Esophagus muscularis mucosa (tissue), 4 donors: ENCODE measurements at regions not wholly inside any gene's neighbourhood (a gene's known extent, or its start where the extent isn't known, plus 50 kb on each side); places are given as distances from the start of the nearest gene placed in this dataset.

Experiments
- DNase-seq: peaks from one replicate; pipeline ENCODE4 v3.0.0-alpha.2; 2017; ENCODE audit errors: extremely low spot score
- H3K27ac ChIP-seq, 4 donors: fragments of 200-600 bp; sonication (generic); replicated peaks in 1 of 4; 1 replicate in 3 of 4; 2 replicates in 1 of 4; pipeline ENCODE4 v1.5.1; 2016 to 2019; ENCODE audit warnings: mild to moderate bottlenecking in 1 of 4
- H3K27me3 ChIP-seq, 4 donors: fragments of 200-600 bp; sonication (generic); one replicate each; pipeline versions ENCODE4 v1.5.1 to v1.6.0; 2016 to 2019
- H3K36me3 ChIP-seq, 4 donors: fragments of 200-600 bp; sonication (generic); one replicate each; pipeline ENCODE4 v1.5.1; 2016 to 2019
- H3K4me1 ChIP-seq, 4 donors: fragments of 200-600 bp; sonication (generic); one replicate each; pipeline ENCODE4 v1.5.1; 2016 to 2019
- H3K4me3 ChIP-seq, 4 donors: fragments of 200-600 bp; sonication (generic); 1 replicate in 2 of 4; 2 replicates in 2 of 4; pipeline ENCODE4 v1.5.1; 2016 to 2019; ENCODE audit warnings: mild to moderate bottlenecking in 4 of 4, moderate library complexity in 1 of 4
- H3K9me3 ChIP-seq, 4 donors: fragments of 200-600 bp; sonication (generic); 1 replicate in 3 of 4; 2 replicates in 1 of 4; pipeline ENCODE4 v1.5.1; 2016 to 2019
- CTCF ChIP-seq, 3 experiments: fragments of 200-600 bp in 2 of 3; fragments of 450-650 bp in 1 of 3; sonication (generic) in 2 of 3; IDR thresholded peaks; one replicate each; pipeline ENCODE4 v1.5.1; 2017 to 2019; ENCODE audit warnings: antibody characterized with exemption in 3 of 3, mild to moderate bottlenecking in 2 of 3, moderate library complexity in 1 of 3
- EP300 ChIP-seq: sonication (generic); formaldehyde crosslinking; IDR thresholded peaks from one replicate; pipeline ENCODE4 v1.6.1; 2017; ENCODE audit warnings: antibody characterized with exemption
- POLR2A ChIP-seq: fragments of 450-650 bp; IDR thresholded peaks from one replicate; pipeline ENCODE4 v1.6.1; 2017; ENCODE audit warnings: antibody characterized with exemption, moderate library complexity, mild to moderate bottlenecking, low read depth
- POLR2AphosphoS5 ChIP-seq, 2 donors: sonication (generic); formaldehyde crosslinking; IDR thresholded peaks; one replicate each; pipeline ENCODE4 v1.6.1; 2017; ENCODE audit warnings: antibody characterized with exemption in 2 of 2
- whole genome bisulfite sequencing: methylation state at CpG from one replicate; pipeline ENCODE4 v1.1.5; 2018; 5-methylcytosine and 5-hydroxymethylcytosine counted together
- intact Hi-C: fragments of 100-400 bp; cut with DNase I; formaldehyde crosslinking; loops from one replicate; pipeline ENCODE4 v1.15.1; 2023

- TF ChIP-seq EP300 = no peak
- no peak for TF ChIP-seq POLR2AphosphoS5 (IDR thresholded peaks at IDR 0.05)
- TF ChIP-seq CTCF (IDR thresholded peaks at IDR 0.05) = no peak
- no peak for TF ChIP-seq POLR2A
These were observed 105.3 kb downstream of the SLC6A15 start for GRCh38 chr12:84807249-84807648.

GRCh38 chr12:84805474-84805858 lies 107.1 kb downstream of the SLC6A15 start:
- no peaks in the 10 kb centered on the region for H3K36me3 ChIP-seq
- 29% methylated on average over 2 of the region's 2 CpGs for WGBS
- DNase-seq = no peak
- H3K9me3 ChIP-seq = no peaks in the 10 kb centered on the region
- intact Hi-C loops = no loop called here
- no peak overlapping the region for H3K27ac ChIP-seq
- H3K4me1 ChIP-seq = no peaks in the 10 kb centered on the region
- H3K4me3 ChIP-seq = no peak overlapping the region
- H3K27me3 ChIP-seq = no peaks in the 10 kb centered on the region
- TF ChIP-seq POLR2A (no peak), EP300 (no peak), POLR2AphosphoS5 (IDR thresholded peaks at IDR 0.05) (no peak), CTCF (IDR thresholded peaks at IDR 0.05) (no peak)

More at GRCh38 chr12:84807249-84807648, 105.3 kb downstream of the SLC6A15 start:
- H3K4me3 ChIP-seq = no peak overlapping the region
- H3K9me3 ChIP-seq = no peaks in the 10 kb centered on the region
- H3K27me3 ChIP-seq = no peaks in the 10 kb centered on the region
- no peaks in the 10 kb centered on the region for H3K36me3 ChIP-seq
- H3K4me1 ChIP-seq = no peaks in the 10 kb centered on the region
- intact Hi-C loops = no loop called here
- no peak overlapping the region for H3K27ac ChIP-seq
- no peak for DNase-seq

GRCh38 chr12:84804691-84805473 lies 107.7 kb downstream of the SLC6A15 start:
- intact Hi-C loops = no loop called here
- Histone ChIP-seq H3K27ac (no peak overlapping the region), H3K36me3 (no peaks in the 10 kb centered on the region), H3K27me3 (no peaks in the 10 kb centered on the region), H3K4me1 (no peaks in the 10 kb centered on the region), H3K9me3 (no peaks in the 10 kb centered on the region), H3K4me3 (no peak overlapping the region)
- TF ChIP-seq POLR2A (no peak), POLR2AphosphoS5 (IDR thresholded peaks at IDR 0.05) (no peak), EP300 (no peak), CTCF (IDR thresholded peaks at IDR 0.05) (no peak)
- 81% methylated on average over 6 of the region's 6 CpGs for WGBS
- DNase-seq = no peak

GRCh38 chr12:84803661-84804060 lies 108.9 kb downstream of the SLC6A15 start:
- no peaks in the 10 kb centered on the region for H3K9me3 ChIP-seq
- no peaks in the 10 kb centered on the region for H3K4me1 ChIP-seq
- no peaks in the 10 kb centered on the region for H3K36me3 ChIP-seq
- H3K27ac ChIP-seq = no peak overlapping the region
- no peak for DNase-seq
- WGBS = 75% methylated on average over 1 of the region's 1 CpG
- H3K4me3 ChIP-seq = no peak overlapping the region
- no peaks in the 10 kb centered on the region for H3K27me3 ChIP-seq
- TF ChIP-seq POLR2AphosphoS5 (IDR thresholded peaks at IDR 0.05) (no peak), CTCF (IDR thresholded peaks at IDR 0.05) (no peak), POLR2A (no peak), EP300 (no peak)
- intact Hi-C loops = no loop called here

GRCh38 chr12:84802161-84802560 lies 110.4 kb downstream of the SLC6A15 start:
- intact Hi-C loops = no loop called here

More at GRCh38 chr12:84802161-84802560, 110.4 kb downstream of the SLC6A15 start:
- H3K36me3 ChIP-seq = no peaks in the 10 kb centered on the region
- no peak overlapping the region for H3K27ac ChIP-seq
- no peaks in the 10 kb centered on the region for H3K4me1 ChIP-seq
- H3K4me3 ChIP-seq = no peak overlapping the region
- H3K9me3 ChIP-seq = no peaks in the 10 kb centered on the region
- no peaks in the 10 kb centered on the region for H3K27me3 ChIP-seq
- TF ChIP-seq POLR2A (no peak), EP300 (no peak), CTCF (IDR thresholded peaks at IDR 0.05) (no peak), POLR2AphosphoS5 (IDR thresholded peaks at IDR 0.05) (no peak)
- no peak for DNase-seq
